GM23338 (cell line): ENCODE measurements at regions not wholly inside any gene's neighbourhood (a gene's known extent, or its start where the extent isn't known, plus 50 kb on each side); places are given as distances from the start of the nearest gene placed in this dataset.

ENCODE experiments used
- CREB1 ChIP-seq: fragments of 250-450 bp; sonication (Bioruptor Pico); IDR thresholded peaks from 2 replicates; pipeline ENCODE4 v1.5.0; 2020; ENCODE audit warnings: low read depth, mild to moderate bottlenecking, moderate library complexity
- CTCF ChIP-seq, 2 experiments: fragments of 200-600 bp in 1 of 2; sonication (generic) in 1 of 2; conservative IDR thresholded peaks; 2 replicates each; pipeline versions ENCODE4 v1.5.1 to v1.6.1; 2016 to 2017; ENCODE audit warnings: antibody characterized with exemption in 2 of 2, low read depth in 2 of 2, mild to moderate bottlenecking in 2 of 2, moderate library complexity in 1 of 2
- ETS1 ChIP-seq: IDR thresholded peaks from 2 replicates; pipeline ENCODE4 v1.6.1; 2016; ENCODE audit warnings: antibody characterized with exemption
- EZH2 ChIP-seq: fragments of 200-600 bp; sonication (generic); IDR thresholded peaks from one replicate; pipeline ENCODE4 v1.8.0; 2017; ENCODE audit warnings: antibody characterized with exemption, mild to moderate bottlenecking, low read depth; ENCODE audit not compliant: unreplicated experiment
- EZH2phosphoT487 ChIP-seq: fragments of 200-600 bp; sonication (generic); IDR thresholded peaks from one replicate; pipeline ENCODE4 v1.8.1; 2018; ENCODE audit warnings: antibody characterized with exemption; ENCODE audit not compliant: unreplicated experiment
- JUNB ChIP-seq: IDR thresholded peaks from one replicate; pipeline ENCODE4 v1.6.1; 2016; ENCODE audit warnings: antibody characterized with exemption; ENCODE audit not compliant: unreplicated experiment
- NANOG ChIP-seq: IDR thresholded peaks from 2 replicates; pipeline ENCODE4 v1.6.1; 2016; ENCODE audit warnings: antibody characterized with exemption, borderline replicate concordance
- POLR2AphosphoS5 ChIP-seq: IDR thresholded peaks from 2 replicates; pipeline ENCODE4 v1.6.1; 2016; ENCODE audit warnings: antibody characterized with exemption, low read depth
- REST ChIP-seq: IDR thresholded peaks from one replicate; pipeline ENCODE4 v1.6.1; 2018; ENCODE audit warnings: antibody characterized with exemption; ENCODE audit not compliant: unreplicated experiment
- STAT1 ChIP-seq: IDR thresholded peaks from one replicate; pipeline ENCODE4 v1.6.1; 2016; ENCODE audit warnings: antibody characterized with exemption; ENCODE audit not compliant: unreplicated experiment
- ZNF114 ChIP-seq: fragments of 250-450 bp; sonication (Bioruptor Pico); IDR thresholded peaks from 2 replicates; pipeline ENCODE4 v1.5.0; 2020; ENCODE audit warnings: mild to moderate bottlenecking, moderate library complexity
- ZNF331 ChIP-seq: fragments of 250-450 bp; sonication (Bioruptor Pico); IDR thresholded peaks from 2 replicates; pipeline ENCODE4 v1.5.0; 2020; ENCODE audit warnings: low read depth, mild to moderate bottlenecking, moderate library complexity
- ZNF462 ChIP-seq: fragments of 250-450 bp; sonication (Bioruptor Pico); IDR thresholded peaks from 2 replicates; pipeline ENCODE4 v1.5.0; 2020; ENCODE audit warnings: mild to moderate bottlenecking, moderate library complexity

- TF ChIP-seq CTCF (conservative IDR thresholded peaks at IDR 0.05; ENCODE audit: low read depth in 2 of 2), result no peak
- no peak for TF ChIP-seq POLR2AphosphoS5
- no peak for TF ChIP-seq EZH2
- no peak for TF ChIP-seq ZNF331
- TF ChIP-seq JUNB, result no peak
- no peak for TF ChIP-seq REST
- TF ChIP-seq STAT1, result no peak
- TF ChIP-seq EZH2phosphoT487, result no peak
- TF ChIP-seq ZNF462 (CRISPR knock-in tag), result no peak
- TF ChIP-seq ETS1, result no peak
- no peak for TF ChIP-seq CREB1 (CRISPR knock-in tag)
- no peak for TF ChIP-seq ZNF114 (CRISPR knock-in tag)
- no peak for TF ChIP-seq NANOG
Measured at GRCh38 chr9:68631811-68632210, 73.2 kb upstream of the PIP5K1B start.
